ENCODE measurements at regions not wholly inside any gene's neighbourhood (a gene's known extent, or its start where the extent isn't known, plus 50 kb on each side); places are given as distances from the start of the nearest gene placed in this dataset.
"Not testable (repeated sequence)": the region's sequence is repeated elsewhere in the genome, so short reads cannot be mapped to it uniquely, and the experiment has no call there.

- no peak overlapping the region for H3K4me3 ChIP-seq
- ATAC-seq: no peak
- 24 to 40% methylated on average over 1 of the region's 1 CpG for WGBS, 2 donors (ENCODE audit: low coverage in 1 of 2)
- H3K36me3 ChIP-seq: no peaks in the 10 kb centered on the region
- no peaks in the 10 kb centered on the region for H3K27me3 ChIP-seq
- no peak for TF ChIP-seq EP300 (IDR thresholded peaks at IDR 0.05)
- TF ChIP-seq CTCF (IDR thresholded peaks at IDR 0.05): no peak
- TF ChIP-seq POLR2AphosphoS5 (IDR thresholded peaks at IDR 0.05): no peak
- no peak for TF ChIP-seq POLR2A (IDR thresholded peaks at IDR 0.05)
- peaks cover 0 to 9% (median 6%) of the 10 kb centered on the region in 3 donors for H3K4me1 ChIP-seq
- peak overlapping the region in 2 of 4 donors; percentile 27 to 50 for H3K27ac ChIP-seq
- H3K9me3 ChIP-seq: no peaks in the 10 kb centered on the region
These were observed 156.2 kb upstream of the S1PR3 start for GRCh38 chr9:88835038-88835466.

DNA sequence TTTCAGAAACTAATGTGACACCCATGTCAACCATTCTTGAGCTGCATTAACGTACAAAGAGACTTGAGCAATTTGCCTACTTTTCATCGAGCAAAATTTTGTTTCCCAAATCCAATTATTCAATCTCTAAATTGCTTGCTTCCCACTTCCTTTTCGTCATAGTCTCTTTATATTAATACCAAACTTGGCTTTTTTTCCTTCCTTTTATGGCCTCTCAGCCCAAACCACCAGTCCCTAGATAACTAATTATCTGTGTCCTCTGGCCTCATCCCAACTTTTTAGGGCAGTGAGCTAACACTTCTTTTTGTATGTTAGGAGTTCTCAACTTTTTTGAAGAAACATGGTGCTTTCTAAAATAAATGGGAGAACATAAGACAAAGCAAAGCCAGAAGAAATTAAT lies 155.5 kb upstream of the S1PR3 start:
- H3K4me3 ChIP-seq: no peak overlapping the region
- 23 to 34% methylated on average over 3 of the region's 3 CpGs for WGBS, 2 donors (ENCODE audit: low coverage in 1 of 2)
- TF ChIP-seq EP300 (IDR thresholded peaks at IDR 0.05) (no peak), POLR2A (IDR thresholded peaks at IDR 0.05) (no peak), CTCF (IDR thresholded peaks at IDR 0.05) (no peak), POLR2AphosphoS5 (IDR thresholded peaks at IDR 0.05) (no peak)
- H3K4me1 ChIP-seq: peaks cover 0 to 9% (median 6%) of the 10 kb centered on the region in 3 donors
- H3K9me3 ChIP-seq: no peaks in the 10 kb centered on the region
- ATAC-seq: no peak
- H3K27ac ChIP-seq: no peak overlapping the region
- H3K36me3 ChIP-seq: no peaks in the 10 kb centered on the region
- H3K27me3 ChIP-seq: no peaks in the 10 kb centered on the region

GRCh38 chr9:88837731-88838130 lies 153.5 kb upstream of the S1PR3 start:
- no peak for ATAC-seq
- Histone ChIP-seq H3K4me1 (peaks cover 0 to 9% (median 6%) of the 10 kb centered on the region in 3 donors), H3K4me3 (no peak overlapping the region), H3K27me3 (no peaks in the 10 kb centered on the region), H3K36me3 (no peaks in the 10 kb centered on the region), H3K27ac (no peak overlapping the region), H3K9me3 (no peaks in the 10 kb centered on the region)
- 46 to 48% methylated on average over 2 of the region's 2 CpGs for WGBS, 2 donors (ENCODE audit: low coverage in 1 of 2)
- TF ChIP-seq POLR2A (IDR thresholded peaks at IDR 0.05) (no peak), POLR2AphosphoS5 (IDR thresholded peaks at IDR 0.05) (no peak), EP300 (IDR thresholded peaks at IDR 0.05) (no peak), CTCF (IDR thresholded peaks at IDR 0.05) (no peak)

- H3K4me1 ChIP-seq, H3K27ac ChIP-seq, ATAC-seq, H3K4me3 ChIP-seq, H3K36me3 ChIP-seq, H3K27me3 ChIP-seq: not testable (repeated sequence)
- peaks cover 0 to 12% (median 0%) of the 10 kb centered on the region in 3 donors for H3K9me3 ChIP-seq
- WGBS, 2 donors (ENCODE audit: low coverage in 1 of 2): 92 to 93% methylated on average over 4 to 5 of the region's 6 CpGs
These were observed 141.4 kb upstream of the S1PR3 start for GRCh38 chr9:88849878-88850277.

DNA sequence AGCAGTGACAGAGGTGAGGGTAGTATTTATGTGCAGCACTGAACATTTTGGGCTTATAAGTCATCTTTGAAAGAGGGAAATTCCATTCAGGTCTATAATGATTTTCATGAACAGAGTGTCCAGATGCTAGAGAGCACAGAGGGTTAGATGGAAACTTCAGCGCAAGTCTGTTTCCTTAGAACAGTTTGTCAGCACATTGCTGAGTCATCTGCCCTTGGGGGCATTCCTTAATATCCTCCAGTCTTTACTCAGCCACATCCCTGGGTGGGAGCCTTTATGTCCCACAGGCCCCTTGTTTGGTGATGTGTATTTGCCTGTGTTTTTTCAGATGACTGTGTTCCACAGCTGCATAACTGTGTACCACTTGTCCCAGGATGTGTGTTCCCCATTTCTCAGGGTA lies 138.5 kb upstream of the S1PR3 start:
- ATAC-seq: peak; percentile 61
- Histone ChIP-seq H3K9me3 (peaks cover 0 to 7% (median 0%) of the 10 kb centered on the region in 3 donors), H3K4me1 (peaks cover 0 to 9% (median 0%) of the 10 kb centered on the region in 3 donors), H3K4me3 (no peak overlapping the region), H3K27me3 (no peaks in the 10 kb centered on the region), H3K27ac (peak overlapping the region in 1 of 4 donors; percentile 17), H3K36me3 (no peaks in the 10 kb centered on the region)
- no peak for TF ChIP-seq POLR2A (IDR thresholded peaks at IDR 0.05)
- TF ChIP-seq POLR2AphosphoS5 (IDR thresholded peaks at IDR 0.05): peak; percentile 14
- TF ChIP-seq CTCF (IDR thresholded peaks at IDR 0.05): no peak
- 25 to 38% methylated on average over 1 of the region's 1 CpG for WGBS, 2 donors (ENCODE audit: low coverage in 1 of 2)

All from gastroesophageal sphincter (tissue), 4 donors.